ENCODE measurements at regions not wholly inside any gene's neighbourhood (a gene's known extent, or its start where the extent isn't known, plus 50 kb on each side); places are given as distances from the start of the nearest gene placed in this dataset.

GRCh38 chr10:78437407-78437768, 403.7 kb downstream of the RPS24 start:
- Histone ChIP-seq H3K27ac (ENCODE audit: low read depth, low read length) (no peak overlapping the region), H3K9ac (ENCODE audit: low read length) (no peak overlapping the region)
- TF ChIP-seq REST (IDR thresholded peaks at IDR 0.05; ENCODE audit: low read depth) (no peak), CBX3 (IDR thresholded peaks at IDR 0.05; ENCODE audit: low read depth) (no peak), JUND (IDR thresholded peaks at IDR 0.05) (no peak), CEBPB (IDR thresholded peaks at IDR 0.05; ENCODE audit: low read depth) (no peak), SP1 (IDR thresholded peaks at IDR 0.05; ENCODE audit: low read depth) (no peak), YY1 (IDR thresholded peaks at IDR 0.05; ENCODE audit: extremely low read depth, insufficient replicate concordance, low read depth, low read length) (no peak), TCF7L2 (IDR thresholded peaks at IDR 0.05; ENCODE audit: borderline replicate concordance, extremely low read depth, insufficient read depth, insufficient read length) (no peak), FOSL1 (IDR thresholded peaks at IDR 0.05; ENCODE audit: low read depth) (no peak)

More at GRCh38 chr10:78437407-78437768, 403.7 kb downstream of the RPS24 start:
- Histone ChIP-seq H3K4me1 (ENCODE audit: control insufficient read depth in 1 of 2, insufficient read depth in 2 of 2, low read length in 2 of 2) (no peaks in the 10 kb centered on the region), H2AFZ (ENCODE audit: low read depth, low read length, poor library complexity, severe bottlenecking) (no peak overlapping the region), H3K9me2 (ENCODE audit: insufficient read depth) (no peaks in the 10 kb centered on the region), H3K36me3 (ENCODE audit: control insufficient read depth in 1 of 2, insufficient read depth in 2 of 2, low read length in 2 of 2) (no peaks in the 10 kb centered on the region), H3K4me2 (ENCODE audit: low read length) (no peak overlapping the region), H3K4me3 (replicated peaks in 1 of 2; ENCODE audit: low read depth in 1 of 2, low read length in 2 of 2) (no peak overlapping the region), H3K27me3 (ENCODE audit: insufficient read depth, low read length) (no peaks in the 10 kb centered on the region; the same call in 1 of the 2 replicates), H4K20me1 (ENCODE audit: insufficient read depth) (no peaks in the 10 kb centered on the region), H3K9me3 (ENCODE audit: control insufficient read depth in 1 of 2, insufficient read depth in 1 of 2, low read depth in 1 of 2, low read length in 2 of 2) (no peaks in the 10 kb centered on the region), H3K79me2 (ENCODE audit: insufficient read depth, low read length) (no peaks in the 10 kb centered on the region)
- POLR2A ChIA-PET = no interaction called here
- CTCF ChIA-PET = no interaction called here
- intact Hi-C loops (cut with micrococcal nuclease) = no loop called here
- DNase-seq (ENCODE audit: low read depth, low spot score) (no peak), ATAC-seq (no peak)
- no TSS peak for BruUV-seq (replicated peaks)
- RAD21 ChIA-PET (ENCODE audit: low non-redundant PET in 1 of 2, low total read pairs in 2 of 2, uncharacterized antibody in 2 of 2, unreplicated experiment in 2 of 2) = no interaction called here

All from HCT116 (cell line).